IPS-20b (cell line): ENCODE measurements at regions not wholly inside any gene's neighbourhood (a gene's known extent, or its start where the extent isn't known, plus 50 kb on each side); places are given as distances from the start of the nearest gene placed in this dataset.

Source experiments
- H3K27ac ChIP-seq: one replicate; pipeline ENCODE4 v1.5.1; 2013; ENCODE audit warnings: low read length
- H3K27me3 ChIP-seq: 2 replicates; pipeline ENCODE4 v1.6.1; 2013; ENCODE audit warnings: mild to moderate bottlenecking, low read length, inconsistent platforms; ENCODE audit not compliant: insufficient read depth
- H3K36me3 ChIP-seq: 2 replicates; pipeline ENCODE4 v1.6.1; 2013; ENCODE audit warnings: low read depth, mild to moderate bottlenecking, inconsistent platforms, low read length, moderate library complexity; ENCODE audit not compliant: insufficient read depth
- H3K4me1 ChIP-seq: 2 replicates; pipeline ENCODE4 v1.6.1; 2013; ENCODE audit warnings: mild to moderate bottlenecking, control low read depth, inconsistent platforms, low read length, moderate library complexity; ENCODE audit not compliant: insufficient read depth
- H3K4me3 ChIP-seq: 2 replicates; pipeline ENCODE4 v1.5.1; 2013; ENCODE audit warnings: mild to moderate bottlenecking, low read length, inconsistent platforms
- H3K9ac ChIP-seq: 2 replicates; pipeline ENCODE4 v1.6.1; 2013; ENCODE audit warnings: low read depth, mild to moderate bottlenecking, inconsistent platforms, low read length, moderate library complexity
- H3K9me3 ChIP-seq: 2 replicates; pipeline ENCODE4 v1.6.1; 2013; ENCODE audit warnings: mild to moderate bottlenecking, low read depth, low read length, inconsistent platforms; ENCODE audit not compliant: insufficient read depth

GRCh38 chr11:18878211-18878610, 61.0 kb downstream of the MRGPRX1 start:
- no peak overlapping the region for H3K27ac ChIP-seq
- H3K36me3 ChIP-seq = no peaks in the 10 kb centered on the region
- peaks cover 15% of the 10 kb centered on the region; the same call in 1 of the 2 replicates for H3K27me3 ChIP-seq
- H3K4me1 ChIP-seq = no peaks in the 10 kb centered on the region
- H3K9me3 ChIP-seq = no peaks in the 10 kb centered on the region
- H3K9ac ChIP-seq = no peak overlapping the region
- no peak overlapping the region for H3K4me3 ChIP-seq

DNA sequence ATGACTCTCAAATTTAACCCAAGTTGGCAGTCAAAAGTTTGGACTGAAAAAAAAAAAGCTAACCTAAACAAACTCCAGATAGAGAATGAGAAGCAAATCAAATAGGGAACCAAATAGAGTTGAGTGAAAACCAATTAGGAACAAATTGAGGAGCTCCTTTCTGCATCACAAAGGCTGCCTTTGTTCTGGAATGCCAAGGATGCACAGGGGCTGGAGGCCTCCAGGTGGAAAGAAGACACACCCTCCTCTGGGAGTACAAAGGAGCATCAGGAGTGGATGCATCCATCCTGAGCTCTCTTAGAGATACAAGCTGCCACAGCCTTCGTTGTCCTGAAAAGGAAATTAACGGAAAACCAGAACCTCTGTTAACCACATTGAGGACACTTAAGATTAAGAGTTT, 73.3 kb downstream of the MRGPRX1 start:
- peak overlapping the region; percentile 29; the same call in 1 of the 2 replicates for H3K9ac ChIP-seq

GRCh38 chr11:18865261-18865660, 73.7 kb upstream of the PTPN5 start:
- no peaks in the 10 kb centered on the region for H3K9me3 ChIP-seq
- no peaks in the 10 kb centered on the region for H3K36me3 ChIP-seq
- H3K27ac ChIP-seq = no peak overlapping the region
- peak overlapping the region; percentile 48; the same call in 1 of the 2 replicates for H3K4me3 ChIP-seq
- H3K27me3 ChIP-seq = no peaks in the 10 kb centered on the region
- peaks cover 17% of the 10 kb centered on the region for H3K4me1 ChIP-seq
- H3K9ac ChIP-seq = peak overlapping the region; percentile 29; the same call in 1 of the 2 replicates

More for the DNA sequence above, 73.3 kb downstream of the MRGPRX1 start:
- Histone ChIP-seq H3K27me3 (no peaks in the 10 kb centered on the region), H3K27ac (no peak overlapping the region), H3K4me1 (peaks cover 17% of the 10 kb centered on the region), H3K9me3 (no peaks in the 10 kb centered on the region), H3K4me3 (peak overlapping the region; percentile 48), H3K36me3 (no peaks in the 10 kb centered on the region)

GRCh38 chr11:18853086-18853720, 61.6 kb upstream of the PTPN5 start:
- H3K27me3 ChIP-seq = no peaks in the 10 kb centered on the region
- no peaks in the 10 kb centered on the region for H3K4me1 ChIP-seq
- no peaks in the 10 kb centered on the region for H3K9me3 ChIP-seq
- no peak overlapping the region for H3K9ac ChIP-seq
- H3K27ac ChIP-seq = no peak overlapping the region
- no peaks in the 10 kb centered on the region for H3K36me3 ChIP-seq
- no peak overlapping the region for H3K4me3 ChIP-seq

DNA sequence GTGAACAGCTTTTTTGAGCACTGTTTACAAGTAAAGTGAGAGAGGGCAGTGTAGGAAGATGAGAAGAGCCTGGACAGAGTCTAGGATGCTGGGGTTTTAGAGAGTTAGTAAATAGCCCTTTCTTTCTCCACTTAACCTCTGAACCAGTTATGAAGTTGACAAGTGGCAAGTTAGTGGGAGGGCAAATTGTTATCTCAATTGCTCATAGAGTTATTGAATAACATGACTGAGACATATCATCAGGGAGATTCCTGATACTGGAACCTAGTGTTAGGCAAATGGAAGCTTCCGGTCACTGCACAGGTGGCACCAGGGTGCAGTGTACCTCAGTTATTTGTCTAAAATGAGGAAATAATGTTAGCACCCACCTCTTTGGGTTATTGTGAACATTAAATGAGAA, 57.8 kb upstream of the PTPN5 start:
- no peaks in the 10 kb centered on the region for H3K36me3 ChIP-seq
- H3K27me3 ChIP-seq = no peaks in the 10 kb centered on the region
- H3K4me1 ChIP-seq = no peaks in the 10 kb centered on the region
- H3K4me3 ChIP-seq = no peak overlapping the region
- H3K27ac ChIP-seq = no peak overlapping the region
- no peaks in the 10 kb centered on the region for H3K9me3 ChIP-seq
- no peak overlapping the region for H3K9ac ChIP-seq

GRCh38 chr11:18844753-18845367, 53.3 kb upstream of the PTPN5 start:
- Histone ChIP-seq H3K36me3 (no peaks in the 10 kb centered on the region), H3K4me3 (no peak overlapping the region), H3K9me3 (no peaks in the 10 kb centered on the region), H3K27ac (no peak overlapping the region), H3K4me1 (no peaks in the 10 kb centered on the region), H3K27me3 (no peaks in the 10 kb centered on the region), H3K9ac (no peak overlapping the region)
